ENCODE measurements at regions not wholly inside any gene's neighbourhood (a gene's known extent, or its start where the extent isn't known, plus 50 kb on each side); places are given as distances from the start of the nearest gene placed in this dataset.

GRCh38 chr14:85416771-85417170 lies 113.2 kb upstream of the FLRT2 start:
- DNase-seq (ENCODE audit: low read depth in 2 of 2), result no peak

DNA sequence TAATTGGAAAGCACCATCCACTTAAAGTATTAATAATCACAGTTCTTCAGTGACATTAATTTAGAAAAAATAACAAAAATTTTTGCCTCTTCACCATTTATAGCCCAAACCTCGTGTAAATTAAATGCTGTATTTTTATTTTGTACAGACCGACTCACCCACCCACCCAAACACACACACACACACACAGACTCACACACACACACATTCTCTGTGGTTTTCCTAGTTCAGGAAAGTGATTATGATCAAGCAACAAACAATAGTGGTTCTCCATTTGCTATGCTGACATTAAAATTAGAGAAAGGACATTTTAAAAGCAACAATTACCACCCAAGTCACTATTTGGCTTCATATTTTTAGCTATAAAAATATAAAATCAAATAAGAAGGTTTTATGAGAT lies 112.5 kb upstream of the FLRT2 start:
- DNase-seq (ENCODE audit: low read depth in 2 of 2), result no peak

DNA sequence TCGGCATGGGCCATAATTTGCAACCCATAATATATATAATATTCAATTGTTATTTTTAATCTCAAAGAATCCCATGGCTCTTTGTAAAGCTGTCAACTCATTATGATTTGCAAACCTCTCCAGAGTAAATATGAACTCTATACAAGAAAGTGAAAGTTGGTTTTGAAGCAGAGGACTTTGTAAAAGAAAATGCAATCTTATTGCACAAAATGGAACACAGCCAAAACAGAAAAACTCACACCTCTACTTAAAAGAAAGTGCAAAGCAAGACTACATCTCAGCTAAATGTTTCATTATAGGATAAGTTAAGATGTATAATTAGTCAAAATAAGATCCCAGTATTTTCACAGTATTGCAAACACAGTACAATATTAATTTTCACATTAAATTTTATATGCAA lies 111.2 kb upstream of the FLRT2 start:
- no peak for DNase-seq (ENCODE audit: low read depth in 2 of 2)

- no peak for DNase-seq (ENCODE audit: low read depth in 2 of 2)
These were observed 109.7 kb upstream of the FLRT2 start for GRCh38 chr14:85420278-85420677.

DNA sequence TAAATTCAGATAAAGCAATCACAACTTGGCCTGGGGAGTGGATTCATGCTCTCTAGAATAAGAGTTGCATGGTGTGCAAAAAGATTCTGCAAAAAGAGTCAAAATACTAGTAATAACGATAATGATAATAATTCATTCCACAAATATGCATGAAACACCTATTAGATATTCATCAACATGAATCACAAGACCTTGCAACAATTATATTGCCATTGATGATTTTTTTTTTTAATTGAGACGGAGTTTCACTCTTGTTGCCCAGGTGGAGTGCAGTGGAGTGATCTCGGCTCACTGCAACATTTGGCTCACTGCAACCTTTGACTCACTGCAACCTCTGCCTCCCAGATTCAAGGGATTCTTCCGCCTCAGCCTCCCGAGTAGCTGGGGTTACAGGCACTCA lies 109.2 kb upstream of the FLRT2 start:
- no peak for DNase-seq (ENCODE audit: low read depth in 2 of 2)

DNA sequence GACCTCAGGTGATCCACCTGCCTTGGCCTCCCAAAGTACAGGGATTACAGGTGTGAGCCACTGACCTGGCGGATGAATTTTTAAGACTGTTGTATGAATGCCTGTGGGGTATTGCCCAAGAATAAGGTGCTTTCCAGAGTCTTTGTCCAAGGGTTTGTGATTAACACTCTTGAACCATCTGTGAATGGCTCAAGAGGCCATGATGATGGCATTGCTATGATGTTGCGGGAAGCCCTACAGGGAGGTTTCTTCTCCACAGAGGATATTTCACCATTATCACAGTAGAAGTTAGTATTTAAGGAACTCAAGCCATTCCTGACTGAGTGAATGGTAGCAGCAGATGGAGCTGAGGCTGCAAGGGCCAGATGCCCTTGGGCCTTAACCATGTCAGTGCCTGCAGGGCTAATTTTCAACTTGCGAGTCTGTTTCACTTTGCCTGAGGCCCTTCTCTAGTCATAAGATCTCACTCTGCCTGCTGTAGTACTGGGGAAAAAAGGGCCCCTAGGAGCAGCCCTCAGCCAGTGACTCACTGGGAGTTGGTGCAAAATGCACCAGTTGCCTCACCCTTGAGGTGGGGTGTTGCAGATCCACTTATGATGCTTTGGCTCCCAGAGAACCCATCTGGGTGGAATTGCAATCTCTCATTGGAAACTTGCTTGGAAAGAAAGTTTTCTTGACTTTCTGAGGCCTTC lies 108.6 kb upstream of the FLRT2 start:
- no peak for DNase-seq (ENCODE audit: low read depth in 2 of 2)

DNA sequence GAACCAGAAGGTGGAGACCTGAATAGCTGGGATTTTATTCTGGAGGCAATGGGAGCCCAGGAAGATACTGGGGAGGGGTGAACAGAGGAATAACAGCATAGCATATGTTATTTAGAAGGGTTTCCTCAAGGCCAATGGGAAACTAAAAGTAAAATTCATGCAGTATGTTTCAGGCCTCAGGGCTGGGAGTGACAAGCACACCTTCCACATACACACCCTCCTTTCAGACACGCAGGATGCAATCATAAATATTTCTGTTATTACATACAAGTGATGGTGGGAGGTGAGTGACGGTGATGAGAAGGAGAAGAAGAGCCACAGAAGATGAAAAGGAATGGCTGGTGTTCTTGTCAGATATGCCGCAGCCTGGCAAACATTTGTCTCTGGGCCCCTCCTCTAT lies 106.1 kb upstream of the FLRT2 start:
- DNase-seq (ENCODE audit: low read depth in 2 of 2), result no peak

GRCh38 chr14:85425507-85425906 lies 104.4 kb upstream of the FLRT2 start:
- DNase-seq (ENCODE audit: low read depth in 2 of 2), result no peak

- no peak for DNase-seq (ENCODE audit: low read depth in 2 of 2)
These were observed 103.6 kb upstream of the FLRT2 start for GRCh38 chr14:85426068-85426935.

DNA sequence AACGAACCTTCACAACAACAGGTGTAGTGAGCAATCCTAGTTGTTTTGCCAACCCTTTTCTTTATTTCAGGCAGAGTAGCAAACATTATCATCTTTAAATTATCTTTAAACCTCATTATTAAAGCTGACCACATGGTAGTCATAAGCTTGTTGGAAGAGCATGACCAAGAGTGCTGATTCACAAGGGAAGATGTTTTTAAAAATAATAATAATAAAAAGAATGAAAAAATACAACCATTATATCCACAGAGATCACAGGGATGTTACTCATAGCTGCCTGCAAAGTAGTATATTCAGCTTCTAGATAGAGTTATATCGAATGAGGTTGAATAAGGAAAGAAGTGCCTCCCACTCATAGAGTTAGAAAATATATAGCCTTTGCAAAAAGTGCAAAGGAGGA lies 101.0 kb upstream of the FLRT2 start:
- no peak for DNase-seq (ENCODE audit: low read depth in 2 of 2)

GRCh38 chr14:85437148-85437547 lies 92.8 kb upstream of the FLRT2 start:
- DNase-seq (ENCODE audit: low read depth in 2 of 2), result no peak

- DNase-seq (ENCODE audit: low read depth in 2 of 2), result no peak
These were observed 91.9 kb upstream of the FLRT2 start for GRCh38 chr14:85438001-85438400.

DNA sequence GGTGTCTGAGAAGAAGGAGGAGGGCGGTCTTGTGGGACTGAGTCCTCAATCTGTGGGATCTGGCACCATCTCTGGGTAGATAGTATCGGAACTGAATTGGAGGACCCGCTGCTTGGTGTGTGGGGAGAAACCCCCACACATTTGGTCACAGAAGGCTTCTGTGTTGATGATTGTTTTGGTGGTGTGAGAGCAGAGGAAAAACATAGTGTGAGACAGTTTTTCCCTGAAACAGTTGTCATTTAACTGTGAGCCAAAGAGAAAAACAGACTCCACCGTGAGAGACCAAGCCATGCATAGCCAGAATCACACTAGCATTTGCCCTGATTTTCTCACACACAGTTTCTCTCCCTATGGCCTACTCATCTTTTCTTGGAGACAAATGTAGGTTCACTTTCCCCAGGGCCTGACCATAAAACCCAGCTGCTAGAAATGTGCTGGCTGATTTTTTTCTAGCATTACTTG lies 91.4 kb upstream of the FLRT2 start:
- no peak for DNase-seq (ENCODE audit: low read depth in 2 of 2)

- no peak for DNase-seq (ENCODE audit: low read depth in 2 of 2)
These were observed 90.1 kb upstream of the FLRT2 start for GRCh38 chr14:85439696-85440328.

DNA sequence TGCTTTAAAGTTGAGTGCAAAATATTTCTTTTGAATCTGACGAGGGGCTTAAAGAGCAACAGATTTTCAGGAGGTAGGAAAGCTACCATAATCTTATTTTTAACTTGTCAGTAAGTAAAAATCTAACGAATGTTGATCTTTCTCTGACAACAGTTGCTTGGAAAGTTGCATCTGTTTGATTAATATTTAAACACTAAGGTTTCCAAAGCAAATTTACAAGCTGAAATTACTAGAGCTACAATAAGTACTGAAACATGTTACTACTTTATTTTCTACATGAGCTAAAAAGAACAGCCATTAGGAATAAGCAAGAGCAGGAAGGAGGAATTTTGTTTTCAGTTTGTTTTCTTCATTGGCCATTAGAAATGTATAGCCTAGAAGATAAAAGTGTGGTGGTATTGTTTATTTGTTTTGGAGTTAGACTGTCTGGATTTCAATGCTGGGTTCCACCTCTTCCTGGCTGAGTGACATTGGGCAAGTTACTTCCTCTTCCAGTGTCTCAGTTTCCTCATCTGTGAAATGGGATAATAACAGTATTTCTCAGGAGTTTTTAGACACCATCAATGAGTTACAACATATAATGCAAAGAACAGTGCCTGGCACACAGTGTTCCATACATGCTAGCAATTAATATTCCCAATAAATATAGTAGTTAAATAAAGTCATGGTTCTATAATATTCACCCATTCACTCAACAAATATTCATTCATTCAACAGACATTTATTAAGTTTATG lies 87.9 kb upstream of the FLRT2 start:
- no peak for DNase-seq (ENCODE audit: low read depth in 2 of 2)

DNA sequence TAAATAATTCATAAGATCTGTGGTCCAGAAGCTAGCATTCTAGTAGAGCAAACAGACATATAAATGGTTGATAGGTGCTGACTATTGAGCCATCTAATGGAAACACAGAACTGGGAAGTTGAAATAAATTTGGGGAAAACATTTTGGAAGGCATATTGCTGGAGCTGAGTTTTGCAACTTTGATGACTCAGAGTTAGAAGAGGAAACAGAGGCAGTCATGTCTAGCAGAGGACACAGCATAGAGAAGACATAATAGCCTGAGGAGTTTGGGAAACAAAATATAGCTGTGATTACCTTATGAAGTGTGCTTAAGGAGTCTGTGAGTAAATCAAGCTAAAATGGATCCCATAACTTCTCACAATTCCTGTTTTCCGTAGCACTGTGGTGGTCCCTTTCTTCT lies 86.9 kb upstream of the FLRT2 start:
- no peak for DNase-seq (ENCODE audit: low read depth in 2 of 2)

DNA sequence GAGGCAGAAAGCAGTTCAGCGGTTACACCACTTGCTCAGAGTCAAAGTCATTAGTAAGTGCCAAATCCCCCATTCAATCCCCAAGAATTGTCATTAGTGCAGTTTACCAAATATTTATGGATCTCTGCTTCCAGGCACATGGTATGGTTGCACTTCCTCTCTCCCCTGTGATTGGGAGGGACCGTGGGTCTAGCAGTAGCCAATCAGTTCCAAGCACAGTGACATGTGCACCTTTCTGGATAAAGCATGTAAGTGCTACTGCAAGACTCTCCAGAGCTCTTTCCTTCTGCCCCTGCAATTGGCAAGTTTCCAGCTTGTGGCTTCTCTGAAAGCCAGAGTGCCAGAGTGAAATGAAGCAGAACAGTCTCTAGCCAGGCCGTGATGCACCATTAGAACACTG lies 85.3 kb upstream of the FLRT2 start:
- no peak for DNase-seq (ENCODE audit: low read depth in 2 of 2)

GRCh38 chr14:85445151-85445795 lies 84.7 kb upstream of the FLRT2 start:
- no peak for DNase-seq (ENCODE audit: low read depth in 2 of 2)

- no peak for DNase-seq (ENCODE audit: low read depth in 2 of 2)
These were observed 82.1 kb upstream of the FLRT2 start for GRCh38 chr14:85447883-85448282.

GRCh38 chr14:85451421-85451820 lies 78.5 kb upstream of the FLRT2 start:
- DNase-seq (ENCODE audit: low read depth in 2 of 2), result no peak

- DNase-seq (ENCODE audit: low read depth in 2 of 2), result no peak
These were observed 76.3 kb upstream of the FLRT2 start for GRCh38 chr14:85453401-85454225.

Data from stimulated activated CD4-positive, alpha-beta T cell treated with anti-CD3 and anti-CD28 coated beads, Interleukin-12 subunit alpha, Interleukin-12 subunit beta, amount 100 ng/mL, for 24 hours (primary cell).